T47D (cell line): ENCODE measurements at regions not wholly inside any gene's neighbourhood (a gene's known extent, or its start where the extent isn't known, plus 50 kb on each side); places are given as distances from the start of the nearest gene placed in this dataset.

Source experiments
- DNase-seq, 2 experiments: peaks; one replicate each; pipeline versions ENCODE4 v3.0.0 to v3.0.0-alpha.2; 2011 to 2012; ENCODE audit warnings: low read depth in 1 of 2, low spot score in 1 of 2
- JUND ChIP-seq: IDR thresholded peaks from 2 replicates; pipeline ENCODE4 v1.6.1; 2012; ENCODE audit warnings: low read depth
- in situ Hi-C: cut with HindIII; loops from 2 replicates; pipeline ENCODE4 v1.10.0; 2016; ENCODE audit warnings: low sequenced_read_pairs, low pct_unique_long_range_greater_than_20kb

DNA sequence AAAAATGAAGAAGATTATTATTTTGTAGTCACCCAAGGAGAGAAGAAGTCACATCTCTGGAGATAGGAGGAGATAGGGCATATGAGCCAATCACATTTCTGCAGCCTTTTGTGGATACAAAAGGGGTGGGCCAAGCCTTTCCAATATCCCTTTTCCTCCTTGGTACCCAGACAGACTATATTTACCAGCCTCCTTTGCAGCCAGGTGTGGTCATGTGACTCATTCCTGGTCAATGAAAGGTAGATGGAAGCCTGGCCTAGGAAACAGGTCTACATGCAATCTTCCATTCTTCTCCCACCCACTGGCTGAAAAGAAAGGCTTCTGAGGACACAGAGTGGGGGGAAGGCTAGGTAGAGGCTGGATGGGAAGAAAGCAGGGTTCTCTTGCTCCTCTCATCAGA lies 58.1 kb upstream of the ERG start:
- TF ChIP-seq JUND, result no peak
- DNase-seq, result no peak
- in situ Hi-C loops, result no loop called here

DNA sequence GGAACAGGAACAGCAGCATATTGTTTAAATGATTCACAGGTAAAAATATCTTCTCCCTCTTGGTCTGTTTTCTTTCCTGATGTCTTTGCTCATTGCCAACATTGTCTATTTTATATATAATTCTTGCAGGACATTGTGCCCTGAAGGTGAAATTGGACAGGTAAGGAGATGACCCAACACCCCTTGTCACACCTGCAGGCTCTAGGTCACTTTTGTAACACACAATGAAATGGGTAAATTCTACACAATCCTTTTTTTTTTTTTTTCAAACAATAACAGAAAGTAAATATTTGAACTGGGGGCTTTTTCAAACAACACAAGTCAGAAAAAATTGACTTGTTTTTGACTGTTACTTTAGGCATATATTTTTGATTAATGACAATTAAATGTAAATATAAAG lies 62.9 kb upstream of the ERG start:
- DNase-seq, result no peak
- no peak for TF ChIP-seq JUND
- in situ Hi-C loops, result no loop called here

DNA sequence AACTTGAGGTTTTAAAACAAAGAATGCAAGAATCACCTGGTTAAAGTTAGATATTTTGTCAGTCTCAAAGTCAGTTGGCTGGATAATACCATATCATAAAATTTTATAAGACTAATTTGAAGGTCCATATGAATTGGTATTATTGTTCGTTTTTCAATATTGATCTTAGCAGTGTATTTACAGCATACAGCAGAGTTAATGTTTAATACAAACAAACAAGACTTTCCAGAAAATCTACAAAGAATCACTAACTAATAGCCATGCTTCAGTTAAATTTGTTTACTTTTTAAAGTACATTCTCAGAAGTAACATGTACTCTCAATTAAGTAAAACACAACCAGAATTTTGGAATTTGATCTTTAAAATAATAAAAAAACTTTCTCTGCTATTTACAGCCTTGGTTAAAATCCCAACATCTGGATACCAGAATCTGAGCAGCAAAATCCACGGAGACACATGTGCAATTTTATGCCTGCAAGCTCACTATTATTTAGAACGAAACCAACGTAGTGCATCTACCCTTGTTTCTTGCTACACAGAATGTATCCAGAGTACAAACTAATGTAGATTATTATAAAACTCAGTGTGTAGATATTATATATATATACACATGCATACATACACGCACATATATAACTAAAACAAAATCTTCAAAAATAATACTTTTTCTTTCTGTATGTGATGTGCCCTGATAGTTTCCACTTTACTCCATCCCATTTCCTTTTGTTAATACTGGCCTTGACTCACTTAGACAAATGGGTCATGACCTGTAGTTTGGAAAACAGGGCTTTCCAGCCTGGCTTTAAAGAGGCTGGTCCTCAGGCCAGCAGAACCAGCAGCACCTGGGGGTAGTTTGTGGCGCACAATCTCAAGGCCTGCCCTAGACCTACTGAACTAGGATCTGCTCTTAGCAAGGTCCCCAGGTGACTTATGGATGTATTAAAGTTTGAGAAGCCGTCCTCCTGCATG lies 63.6 kb upstream of the ERG start:
- DNase-seq, result no peak
- in situ Hi-C loops, result no loop called here
- no peak for TF ChIP-seq JUND

DNA sequence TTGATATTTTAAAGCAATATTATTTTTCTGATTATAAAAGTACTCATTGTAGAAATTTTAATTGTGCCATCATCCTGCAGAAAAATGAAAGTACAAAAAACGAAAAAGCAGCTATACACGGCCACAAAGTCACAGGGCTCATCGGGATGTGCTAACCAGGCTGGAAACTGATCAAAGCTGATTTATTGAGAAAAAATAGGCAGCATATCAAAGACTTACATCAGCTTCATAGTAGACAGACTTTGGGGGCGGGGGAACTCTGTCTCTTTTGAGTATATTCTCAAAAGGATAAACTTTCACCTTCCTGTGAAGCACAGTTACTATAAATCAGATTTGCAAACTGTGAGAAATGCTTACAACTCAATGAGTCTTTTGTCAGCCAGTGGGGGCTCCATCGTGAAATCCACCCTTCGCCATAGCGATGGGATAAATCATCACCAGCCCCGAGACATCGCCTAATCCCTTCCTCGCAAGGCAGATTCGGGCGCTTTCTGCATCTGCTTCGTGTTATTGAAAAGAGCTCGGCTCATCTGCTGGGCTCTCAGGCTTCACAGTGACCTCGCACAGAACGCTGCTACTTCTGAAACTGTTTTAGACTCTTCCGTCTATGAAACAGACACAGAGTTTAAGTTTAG lies 69.2 kb upstream of the ERG start:
- no peak for TF ChIP-seq JUND
- DNase-seq, result no peak
- in situ Hi-C loops, result no loop called here

DNA sequence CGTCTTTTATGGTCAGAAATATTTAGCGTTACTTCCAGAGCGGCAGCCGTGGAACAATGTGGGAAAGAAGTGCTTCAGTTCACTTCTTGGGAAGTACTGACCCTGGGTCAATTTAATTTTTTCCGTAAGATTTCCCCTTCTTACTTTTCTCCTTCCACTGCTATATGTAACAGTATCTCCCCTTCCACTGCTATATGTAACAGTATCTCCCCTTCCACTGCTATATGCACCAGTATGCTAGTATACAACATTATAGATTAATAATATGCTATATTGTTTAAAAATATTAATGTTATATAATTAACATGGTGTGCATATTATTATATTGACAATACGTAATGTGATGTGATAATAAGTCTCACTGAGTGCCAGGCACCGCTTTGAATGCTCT lies 69.7 kb upstream of the ERG start:
- in situ Hi-C loops, result no loop called here
- DNase-seq, result no peak
- no peak for TF ChIP-seq JUND

DNA sequence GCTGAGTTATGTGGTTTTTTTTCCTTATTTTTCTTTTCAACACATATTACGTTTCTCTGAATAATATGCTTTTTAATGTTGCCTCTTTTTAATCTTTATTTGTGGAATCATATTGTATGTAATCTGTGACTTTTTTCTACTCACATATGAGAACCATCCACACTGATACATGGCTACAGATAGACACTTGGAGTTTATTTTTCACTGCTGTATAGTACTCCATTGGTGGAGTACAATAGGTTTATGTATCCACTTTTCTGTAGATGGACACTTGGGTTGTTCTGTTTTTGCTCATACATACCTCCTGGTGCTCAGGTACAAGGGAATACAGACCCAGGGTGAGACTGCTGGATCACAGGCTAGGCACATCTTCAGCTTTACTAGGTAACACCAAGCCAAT lies 71.5 kb upstream of the ERG start:
- DNase-seq, result no peak
- no peak for TF ChIP-seq JUND
- in situ Hi-C loops, result no loop called here

DNA sequence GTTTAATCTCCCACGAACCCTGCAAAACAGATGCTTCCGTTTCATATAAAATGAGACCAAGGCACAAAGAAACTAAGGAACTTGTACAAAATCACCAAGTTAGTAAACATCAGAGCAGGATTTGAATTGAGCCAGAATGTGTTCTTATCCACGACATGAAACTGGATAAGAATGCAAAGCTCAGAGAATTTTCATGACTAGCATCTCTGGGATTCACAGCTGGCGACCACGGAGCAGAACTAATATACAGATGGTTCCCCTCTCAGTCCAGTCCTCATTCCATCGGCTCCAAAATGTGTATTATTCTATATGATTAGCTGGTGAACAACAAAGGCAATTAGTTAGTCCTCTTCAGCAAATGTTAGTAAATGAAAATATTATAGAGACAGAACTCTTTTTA lies 72.3 kb upstream of the ERG start:
- no peak for DNase-seq
- in situ Hi-C loops, result no loop called here
- no peak for TF ChIP-seq JUND

DNA sequence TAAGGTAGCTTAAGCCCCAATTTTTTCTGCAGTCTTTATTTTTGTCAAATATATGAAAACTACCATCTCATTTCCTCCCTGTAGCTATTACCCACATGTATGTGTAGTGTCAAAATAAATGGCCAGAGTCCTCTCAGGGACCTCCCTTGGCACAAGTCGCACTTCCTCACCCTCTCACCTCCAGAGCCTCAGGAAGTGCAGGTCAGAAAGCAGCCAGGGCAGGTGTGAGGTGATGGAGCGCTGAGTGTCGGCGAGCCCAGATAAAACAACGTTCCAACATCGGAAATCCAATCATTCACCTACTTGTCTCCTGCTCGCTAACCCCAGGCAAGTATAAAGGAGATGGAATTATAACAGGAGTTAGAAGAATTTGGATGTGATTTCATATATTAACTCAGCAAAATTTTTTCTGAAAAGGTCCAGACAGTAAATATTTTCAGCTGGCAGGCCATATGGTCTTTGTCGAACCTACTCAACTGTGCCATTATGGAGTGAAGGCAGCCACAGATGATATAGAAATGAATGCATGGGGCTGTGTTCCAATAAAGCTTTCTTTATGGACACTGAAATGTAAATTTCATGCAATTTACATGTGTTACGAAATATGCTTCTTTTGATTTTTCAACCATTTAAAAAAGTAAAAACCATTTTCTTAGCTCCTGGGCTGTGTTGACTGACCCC lies 76.8 kb upstream of the ERG start:
- TF ChIP-seq JUND, result no peak
- in situ Hi-C loops, result no loop called here
- no peak for DNase-seq

DNA sequence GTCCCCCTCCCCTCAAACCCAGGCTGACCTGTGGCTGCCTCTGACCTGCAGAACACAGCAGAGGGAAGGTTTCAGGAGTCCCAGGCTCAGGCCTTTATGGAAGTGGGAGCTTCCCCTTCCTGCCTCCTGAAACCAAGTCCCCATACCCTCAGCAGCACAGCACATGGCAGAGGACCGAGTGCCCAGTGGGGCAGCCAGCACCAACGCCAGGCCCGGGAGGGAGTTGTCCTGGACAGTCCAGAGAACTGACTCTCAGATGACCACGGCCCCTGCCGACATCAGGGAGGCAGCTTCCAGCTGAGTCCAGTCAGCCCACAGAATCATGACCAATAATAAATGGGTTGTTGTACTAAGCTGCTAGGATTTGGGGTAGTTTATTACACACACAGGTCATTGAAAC lies 79.6 kb upstream of the ERG start:
- in situ Hi-C loops, result no loop called here
- TF ChIP-seq JUND, result no peak

DNA sequence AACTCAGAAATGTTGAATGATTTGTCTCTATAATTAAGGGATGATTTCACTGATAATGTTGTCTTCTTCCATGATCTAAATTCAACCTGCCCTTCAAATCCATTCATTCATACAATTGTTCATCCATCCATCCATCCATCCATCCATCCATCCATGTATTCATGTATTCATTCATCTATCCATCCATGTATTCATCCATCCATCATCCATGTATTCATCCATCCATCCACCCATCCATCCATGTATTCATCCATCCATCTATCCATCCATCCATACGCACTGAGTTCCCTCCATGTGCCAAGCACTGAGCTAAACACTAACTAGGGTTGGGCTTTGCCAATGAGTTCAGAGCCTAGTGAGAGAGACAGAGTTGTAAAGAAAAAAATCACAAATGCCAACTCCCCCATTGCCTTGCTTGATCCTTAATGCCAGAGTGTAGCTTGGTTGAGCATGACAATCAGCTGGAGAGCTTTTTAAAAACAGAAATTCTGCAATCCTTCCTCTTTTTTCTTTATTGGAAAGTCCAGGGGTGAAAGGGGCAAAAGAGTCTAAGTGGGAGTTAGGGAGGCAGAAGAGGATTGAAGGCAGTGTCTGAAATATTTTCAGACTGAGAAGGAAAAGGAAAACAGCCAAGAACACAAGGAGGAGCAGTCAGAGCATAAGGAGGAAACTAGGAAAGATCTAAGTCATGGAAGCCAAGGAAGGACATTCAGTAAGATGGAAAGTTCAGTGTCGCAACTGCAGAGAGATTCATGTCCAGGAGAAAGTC lies 92.4 kb upstream of the ERG start:
- no peak for DNase-seq
- TF ChIP-seq JUND, result no peak
- in situ Hi-C loops, result no loop called here

More for the DNA sequence above, 79.6 kb upstream of the ERG start:
- no peak for DNase-seq

DNA sequence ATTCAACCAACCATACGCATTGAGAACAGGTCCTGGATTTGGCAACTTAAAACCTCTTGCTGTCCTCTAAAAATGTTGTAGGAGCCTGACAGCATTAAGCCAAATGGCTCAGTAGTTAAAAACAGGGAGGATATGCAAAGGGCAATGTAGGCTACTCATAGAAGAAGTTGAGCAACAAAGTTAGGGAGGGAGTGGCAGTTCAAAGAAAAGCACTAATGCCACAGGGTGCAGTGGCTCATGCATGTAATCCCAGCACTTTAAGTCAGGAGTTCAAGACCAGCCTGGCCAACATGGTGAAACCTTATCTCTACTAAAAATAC lies 92.9 kb upstream of the ERG start:
- TF ChIP-seq JUND, result no peak
- in situ Hi-C loops, result no loop called here

DNA sequence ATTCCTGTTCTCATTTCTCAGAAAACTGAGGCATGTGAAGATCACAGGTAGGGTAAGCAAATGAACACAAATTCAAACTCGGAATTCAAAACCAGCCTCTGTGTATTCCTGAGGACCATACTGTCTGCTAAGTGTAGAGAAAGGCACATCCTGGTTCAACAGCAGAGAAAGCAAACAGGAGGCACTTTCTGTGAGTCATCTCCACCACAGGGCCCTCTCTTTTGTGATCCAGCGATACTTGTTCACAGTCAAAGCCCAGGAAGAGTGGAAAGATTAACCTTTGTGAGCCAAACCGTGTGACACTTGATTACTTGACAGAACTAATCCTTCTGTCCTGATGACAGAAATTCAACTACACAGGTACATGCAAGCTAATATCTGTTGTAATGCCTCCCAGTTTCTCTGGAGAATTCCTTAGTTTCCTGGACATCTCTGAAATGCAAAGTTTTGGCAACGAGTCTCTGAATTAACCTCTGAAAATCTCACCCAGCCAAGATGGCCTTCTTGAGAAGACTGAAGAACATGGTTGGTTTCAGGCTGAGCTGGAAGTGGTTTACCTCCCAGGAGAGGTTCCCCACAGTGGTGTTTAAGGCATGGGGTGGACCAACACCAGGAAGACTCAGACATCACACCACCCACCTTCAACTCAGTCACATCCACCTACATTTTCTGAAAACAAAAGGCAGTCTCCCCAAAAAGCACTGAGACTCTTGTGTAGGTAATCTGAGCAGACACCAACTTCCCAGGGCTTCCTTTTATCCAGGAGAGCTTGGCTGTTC lies 98.2 kb upstream of the ERG start:
- in situ Hi-C loops, result no loop called here
- no peak for TF ChIP-seq JUND
- no peak for DNase-seq

More for the DNA sequence above, 92.9 kb upstream of the ERG start:
- no peak for DNase-seq
